ENCODE measurements at regions not wholly inside any gene's neighbourhood (a gene's known extent, or its start where the extent isn't known, plus 50 kb on each side); places are given as distances from the start of the nearest gene placed in this dataset.

GRCh38 chr9:86626802-86627201, 272.6 kb upstream of the TUT7 start:
- no TSS peak for BruUV-seq (replicated peaks)
- Histone ChIP-seq H3K27me3 (ENCODE audit: low read length) (peaks cover under 1% of the 10 kb centered on the region; the same call in 1 of the 2 replicates), H3K4me2 (ENCODE audit: low read length) (no peak overlapping the region), H3K4me3 (ENCODE audit: low read length) (no peak overlapping the region), H2AFZ (ENCODE audit: low read length) (no peak overlapping the region), H3K27ac (ENCODE audit: low read length) (no peak overlapping the region), H3K9me3 (ENCODE audit: low read length) (no peaks in the 10 kb centered on the region), H3K4me1 (ENCODE audit: insufficient read depth, low read length) (no peaks in the 10 kb centered on the region), H3K9me2 (replicated peaks; ENCODE audit: low read length) (no peaks in the 10 kb centered on the region), H3F3A (ENCODE audit: low read length, unreplicated experiment) (no peaks in the 10 kb centered on the region), H3K79me2 (ENCODE audit: low read length) (no peaks in the 10 kb centered on the region), H3K36me3 (ENCODE audit: low read depth, low read length) (no peaks in the 10 kb centered on the region), H4K20me1 (ENCODE audit: low read length) (no peaks in the 10 kb centered on the region), H3K9ac (ENCODE audit: low read length) (no peak overlapping the region)
- POLR2A ChIA-PET (ENCODE audit: unreplicated experiment) = no interaction called here
- intact Hi-C loops (cut with micrococcal nuclease) = no loop called here
- TF ChIP-seq EZH2phosphoT487 (IDR thresholded peaks at IDR 0.05; ENCODE audit: borderline replicate concordance, low read length) (no peak), EZH2 (IDR thresholded peaks at IDR 0.05; ENCODE audit: low read length, unreplicated experiment) (no peak), CTCF (conservative IDR thresholded peaks at IDR 0.05; ENCODE audit: low read depth, low read length) (no peak)
- DNase-seq (no peak), ATAC-seq (no peak)
- CTCF ChIA-PET = interaction anchor here (0.6 kb wide), 1 partner anchor 175 kb away, joined by 3 read pairs; no protein-coding TSS in a partner anchor

GRCh38 chr9:86624630-86625029, 270.4 kb upstream of the TUT7 start:
- Histone ChIP-seq H3K4me2 (ENCODE audit: low read length) (no peak overlapping the region), H3K79me2 (ENCODE audit: low read length) (no peaks in the 10 kb centered on the region), H3K36me3 (ENCODE audit: low read depth, low read length) (no peaks in the 10 kb centered on the region), H3F3A (ENCODE audit: low read length, unreplicated experiment) (no peaks in the 10 kb centered on the region), H3K9me3 (ENCODE audit: low read length) (no peaks in the 10 kb centered on the region), H3K27ac (ENCODE audit: low read length) (no peak overlapping the region), H3K9ac (ENCODE audit: low read length) (no peak overlapping the region), H2AFZ (ENCODE audit: low read length) (no peak overlapping the region), H3K4me3 (ENCODE audit: low read length) (no peak overlapping the region), H3K4me1 (ENCODE audit: insufficient read depth, low read length) (no peaks in the 10 kb centered on the region), H4K20me1 (ENCODE audit: low read length) (no peaks in the 10 kb centered on the region), H3K27me3 (ENCODE audit: low read length) (no peaks in the 10 kb centered on the region; the same call in 1 of the 2 replicates), H3K9me2 (replicated peaks; ENCODE audit: low read length) (no peaks in the 10 kb centered on the region)
- BruUV-seq (replicated peaks) = no TSS peak
- POLR2A ChIA-PET (ENCODE audit: unreplicated experiment) = no interaction called here
- CTCF ChIA-PET = no interaction called here
- DNase-seq (no peak), ATAC-seq (no peak)
- TF ChIP-seq EZH2 (IDR thresholded peaks at IDR 0.05; ENCODE audit: low read length, unreplicated experiment) (no peak), EZH2phosphoT487 (IDR thresholded peaks at IDR 0.05; ENCODE audit: borderline replicate concordance, low read length) (no peak), CTCF (conservative IDR thresholded peaks at IDR 0.05; ENCODE audit: low read depth, low read length) (no peak)
- intact Hi-C loops (cut with micrococcal nuclease) = no loop called here

- no peaks in the 10 kb centered on the region for H3K4me1 ChIP-seq (ENCODE audit: insufficient read depth, low read length)
- H4K20me1 ChIP-seq (ENCODE audit: low read length) = no peaks in the 10 kb centered on the region
- CTCF ChIA-PET = no interaction called here
- DNase-seq (peak; percentile 15), ATAC-seq (no peak)
- no peak overlapping the region for H3K4me2 ChIP-seq (ENCODE audit: low read length)
- no peaks in the 10 kb centered on the region for H3K36me3 ChIP-seq (ENCODE audit: low read depth, low read length)
- no peaks in the 10 kb centered on the region for H3K27me3 ChIP-seq (ENCODE audit: low read length)
- H3K9me3 ChIP-seq (ENCODE audit: low read length) = no peaks in the 10 kb centered on the region
- no peaks in the 10 kb centered on the region for H3F3A ChIP-seq (ENCODE audit: low read length, unreplicated experiment)
- no peak overlapping the region for H3K9ac ChIP-seq (ENCODE audit: low read length)
- H3K4me3 ChIP-seq (ENCODE audit: low read length) = no peak overlapping the region
- no TSS peak for BruUV-seq (replicated peaks)
- POLR2A ChIA-PET (ENCODE audit: unreplicated experiment) = no interaction called here
- no peaks in the 10 kb centered on the region for H3K79me2 ChIP-seq (ENCODE audit: low read length)
- H3K9me2 ChIP-seq (replicated peaks; ENCODE audit: low read length) = no peaks in the 10 kb centered on the region
- intact Hi-C loops (cut with micrococcal nuclease) = no loop called here
- no peak overlapping the region for H2AFZ ChIP-seq (ENCODE audit: low read length)
- H3K27ac ChIP-seq (ENCODE audit: low read length) = no peak overlapping the region
- TF ChIP-seq EZH2 (IDR thresholded peaks at IDR 0.05; ENCODE audit: low read length, unreplicated experiment) (no peak), CTCF (conservative IDR thresholded peaks at IDR 0.05; ENCODE audit: low read depth, low read length) (peak; percentile 48; the same call in 1 of the 2 replicates)
These were observed 260.9 kb upstream of the TUT7 start for GRCh38 chr9:86614871-86615849.

All from PC-3 (cell line).